GM13977 (cell line): ENCODE measurements at regions not wholly inside any gene's neighbourhood (a gene's known extent, or its start where the extent isn't known, plus 50 kb on each side); places are given as distances from the start of the nearest gene placed in this dataset.
"Not testable (repeated sequence)": the region's sequence is repeated elsewhere in the genome, so short reads cannot be mapped to it uniquely, and the experiment has no call there.

Experiments used
- DNase-seq: peaks from one replicate; pipeline ENCODE4 v3.0.0; 2012; ENCODE audit warnings: low spot score
- CTCF ChIP-seq: IDR thresholded peaks from 2 replicates; pipeline ENCODE4 v1.5.1; 2012; ENCODE audit warnings: mild to moderate bottlenecking, control low read depth; ENCODE audit not compliant: insufficient read depth; ENCODE audit errors: extremely low read depth, missing control alignments
- in situ Hi-C: fragments of 300-500 bp; cut with MboI; formaldehyde crosslinking; loops from one replicate; pipeline ENCODE4 v1.12.0; 2022; ENCODE audit warnings: low sequenced_read_pairs, low pct_unique_long_range_greater_than_20kb, mixed read lengths, inconsistent platforms; ENCODE audit not compliant: unreplicated experiment

- TF ChIP-seq CTCF: no peak
- no peak for DNase-seq
Observed at GRCh38 chr2:188032786-188033185, 258.9 kb upstream of the GULP1 start.

GRCh38 chr2:188033240-188033639 is 258.4 kb upstream of the GULP1 start:
- DNase-seq, in situ Hi-C loops: not testable (repeated sequence)

More at GRCh38 chr2:188032786-188033185, 258.9 kb upstream of the GULP1 start:
- in situ Hi-C loops: no loop called here

- in situ Hi-C loops, DNase-seq: not testable (repeated sequence)
Observed at GRCh38 chr2:188034102-188034501, 257.6 kb upstream of the GULP1 start.

- in situ Hi-C loops, DNase-seq: not testable (repeated sequence)
Observed at GRCh38 chr2:188035377-188035776, 256.3 kb upstream of the GULP1 start.

GRCh38 chr2:188036786-188037185 is 254.9 kb upstream of the GULP1 start:
- in situ Hi-C loops, DNase-seq: not testable (repeated sequence)

- no peak for DNase-seq
- in situ Hi-C loops: no loop called here
- TF ChIP-seq CTCF: no peak
Observed at GRCh38 chr2:188039307-188039706, 252.4 kb upstream of the GULP1 start.

- in situ Hi-C loops: no loop called here
- no peak for TF ChIP-seq CTCF
- no peak for DNase-seq
Observed at GRCh38 chr2:188042412-188042811, 249.3 kb upstream of the GULP1 start.

- no peak for DNase-seq
- no peak for TF ChIP-seq CTCF
- in situ Hi-C loops: no loop called here
Observed at GRCh38 chr2:188045016-188045415, 246.7 kb upstream of the GULP1 start.

GRCh38 chr2:188046437-188046836 is 245.2 kb upstream of the GULP1 start:
- no peak for DNase-seq
- TF ChIP-seq CTCF: no peak
- in situ Hi-C loops: no loop called here
